ENCODE measurements at regions not wholly inside any gene's neighbourhood (a gene's known extent, or its start where the extent isn't known, plus 50 kb on each side); places are given as distances from the start of the nearest gene placed in this dataset.

DNA sequence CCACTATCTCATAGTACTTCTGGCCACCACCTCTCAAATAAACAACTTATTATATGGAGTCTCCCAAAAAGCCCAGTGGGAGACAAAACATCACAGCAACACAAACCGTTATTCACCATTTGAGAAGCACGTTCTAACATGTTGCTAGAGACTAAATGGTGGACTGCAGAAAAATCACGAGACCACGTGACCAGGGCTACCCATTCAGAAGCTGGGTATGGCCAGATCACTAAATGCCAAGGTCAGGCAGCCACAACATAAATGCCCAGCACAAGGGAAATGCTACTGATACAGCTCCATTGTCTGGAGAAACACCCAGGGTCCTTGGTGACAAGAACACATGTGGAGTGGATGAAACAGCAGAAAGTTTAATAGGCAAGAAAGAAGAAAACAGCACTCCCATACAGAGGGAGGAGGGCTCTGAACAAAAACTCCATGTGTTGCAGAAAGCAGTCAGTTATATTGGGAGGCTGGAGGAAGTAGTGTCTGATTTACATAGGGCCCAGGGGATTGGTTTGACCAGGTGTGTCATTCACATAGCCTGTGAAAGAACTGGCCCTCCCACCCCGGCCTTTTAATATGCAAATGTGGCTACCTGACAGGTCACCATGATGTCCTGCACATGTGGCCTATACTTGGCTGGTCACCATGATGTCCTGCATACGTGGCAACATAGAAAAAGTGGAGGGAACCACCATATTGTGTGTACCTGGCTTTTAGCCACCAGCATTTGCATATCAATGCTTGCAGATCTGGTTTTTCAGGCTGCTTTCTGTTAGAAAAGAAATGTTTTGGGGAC is 97.2 kb downstream of the TRIM36 start:
- intact Hi-C loops (cut with DNase I): no loop called here
- peak; percentile 85 for ATAC-seq
- Histone ChIP-seq H3K27ac (no peak overlapping the region), H3K36me3 (replicated peaks in 1 of 2; ENCODE audit: insufficient read depth in 1 of 2, low read depth in 2 of 2) (no peaks in the 10 kb centered on the region), H3K27me3 (no peaks in the 10 kb centered on the region), H3K4me1 (peaks cover 11% of the 10 kb centered on the region), H3K9me3 (no peaks in the 10 kb centered on the region), H3K4me3 (no peak overlapping the region)
- WGBS, 2 donors: 52 to 58% methylated on average over 6 of the region's 6 CpGs
- DNase-seq: peak; percentile 40 to 74 (median 60)
- no peak for TF ChIP-seq POLR2A (IDR thresholded peaks at IDR 0.05)
- TF ChIP-seq, protein P1, sequence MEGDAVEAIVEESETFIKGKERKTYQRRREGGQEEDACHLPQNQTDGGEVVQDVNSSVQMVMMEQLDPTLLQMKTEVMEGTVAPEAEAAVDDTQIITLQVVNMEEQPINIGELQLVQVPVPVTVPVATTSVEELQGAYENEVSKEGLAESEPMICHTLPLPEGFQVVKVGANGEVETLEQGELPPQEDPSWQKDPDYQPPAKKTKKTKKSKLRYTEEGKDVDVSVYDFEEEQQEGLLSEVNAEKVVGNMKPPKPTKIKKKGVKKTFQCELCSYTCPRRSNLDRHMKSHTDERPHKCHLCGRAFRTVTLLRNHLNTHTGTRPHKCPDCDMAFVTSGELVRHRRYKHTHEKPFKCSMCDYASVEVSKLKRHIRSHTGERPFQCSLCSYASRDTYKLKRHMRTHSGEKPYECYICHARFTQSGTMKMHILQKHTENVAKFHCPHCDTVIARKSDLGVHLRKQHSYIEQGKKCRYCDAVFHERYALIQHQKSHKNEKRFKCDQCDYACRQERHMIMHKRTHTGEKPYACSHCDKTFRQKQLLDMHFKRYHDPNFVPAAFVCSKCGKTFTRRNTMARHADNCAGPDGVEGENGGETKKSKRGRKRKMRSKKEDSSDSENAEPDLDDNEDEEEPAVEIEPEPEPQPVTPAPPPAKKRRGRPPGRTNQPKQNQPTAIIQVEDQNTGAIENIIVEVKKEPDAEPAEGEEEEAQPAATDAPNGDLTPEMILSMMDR (IDR thresholded peaks at IDR 0.05): no peak

- DNase-seq: no peak
- intact Hi-C loops (cut with DNase I): no loop called here
- no peaks in the 10 kb centered on the region for H3K9me3 ChIP-seq
- H3K4me3 ChIP-seq: no peak overlapping the region
- WGBS, 2 donors: 78 to 79% methylated on average over 3 of the region's 3 CpGs
- TF ChIP-seq, protein P1 (IDR thresholded peaks at IDR 0.05): no peak
- TF ChIP-seq POLR2A (IDR thresholded peaks at IDR 0.05): no peak
- ATAC-seq: no peak
- H3K27me3 ChIP-seq: no peaks in the 10 kb centered on the region
- no peak overlapping the region for H3K27ac ChIP-seq
- H3K36me3 ChIP-seq (replicated peaks in 1 of 2; ENCODE audit: insufficient read depth in 1 of 2, low read depth in 2 of 2): no peaks in the 10 kb centered on the region
- peaks cover 11% of the 10 kb centered on the region for H3K4me1 ChIP-seq
Measured at GRCh38 chr5:115070737-115071136, 99.0 kb downstream of the TRIM36 start.

DNA sequence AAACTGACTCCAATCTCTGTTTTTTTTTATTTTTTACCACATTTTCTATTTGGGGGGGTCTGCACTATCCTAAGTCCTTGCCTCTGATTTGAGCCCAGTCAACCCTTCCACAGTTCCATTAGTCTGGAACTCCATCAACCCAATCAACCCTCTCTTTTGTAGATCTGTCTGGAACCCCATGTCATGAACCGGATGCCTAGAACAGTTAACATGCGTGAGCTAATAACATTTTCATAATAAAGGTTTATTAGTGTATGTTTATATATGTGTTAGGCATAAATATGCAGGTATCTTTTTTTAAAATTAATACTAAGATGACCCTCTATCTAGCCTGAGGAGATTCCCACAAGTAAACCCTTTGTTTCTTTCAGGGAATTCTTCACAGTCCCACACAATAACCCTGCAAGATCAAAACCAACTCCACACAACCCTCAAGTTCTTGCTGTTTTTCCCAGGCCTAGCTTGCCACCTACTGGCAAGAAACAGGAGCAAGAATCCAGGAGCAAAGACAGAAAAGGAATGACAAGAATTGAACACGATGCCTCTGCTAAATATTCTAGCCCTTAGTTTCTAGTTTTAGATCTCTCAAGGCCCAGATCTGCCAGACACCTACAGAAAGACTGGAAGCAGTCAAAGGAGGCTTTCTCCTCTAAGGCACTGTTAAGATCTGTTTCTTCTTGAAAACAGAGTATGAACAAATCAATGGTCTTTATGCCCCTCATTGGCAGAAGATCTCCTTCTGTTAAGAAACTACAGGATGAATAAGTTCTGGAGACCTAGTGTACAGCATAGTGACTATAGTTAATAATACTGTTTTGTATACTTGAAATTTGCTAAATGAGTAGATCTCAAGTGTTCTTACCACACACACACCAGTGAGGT is 100.4 kb downstream of the TRIM36 start:
- Histone ChIP-seq H3K36me3 (replicated peaks in 1 of 2; ENCODE audit: insufficient read depth in 1 of 2, low read depth in 2 of 2) (no peaks in the 10 kb centered on the region), H3K27ac (no peak overlapping the region), H3K27me3 (no peaks in the 10 kb centered on the region), H3K4me1 (peaks cover 11% of the 10 kb centered on the region), H3K9me3 (no peaks in the 10 kb centered on the region), H3K4me3 (no peak overlapping the region)
- intact Hi-C loops (cut with DNase I): loop anchor here (10.0 kb wide), 1 partner anchor 1455 kb away; no protein-coding TSS in a partner anchor
- ATAC-seq (peak; percentile 69), DNase-seq (peak; percentile 27 to 55 (median 46))
- WGBS, 2 donors: 48 to 68% methylated on average over 3 of the region's 3 CpGs
- TF ChIP-seq POLR2A (IDR thresholded peaks at IDR 0.05): no peak
- TF ChIP-seq, protein P1 (IDR thresholded peaks at IDR 0.05): peak; percentile 16 to 76 (median 65)

- no peak overlapping the region for H3K4me3 ChIP-seq
- DNase-seq (peak in 3 of 4 donors; percentile 16 to 33 (median 26)), ATAC-seq (no peak)
- TF ChIP-seq POLR2A (IDR thresholded peaks at IDR 0.05): no peak
- TF ChIP-seq, protein P1 (IDR thresholded peaks at IDR 0.05): no peak
- no peak overlapping the region for H3K27ac ChIP-seq
- no peaks in the 10 kb centered on the region for H3K36me3 ChIP-seq (replicated peaks in 1 of 2; ENCODE audit: insufficient read depth in 1 of 2, low read depth in 2 of 2)
- no peaks in the 10 kb centered on the region for H3K9me3 ChIP-seq
- no peaks in the 10 kb centered on the region for H3K27me3 ChIP-seq
- intact Hi-C loops (cut with DNase I): loop anchor here (10.0 kb wide), 1 partner anchor 1454 kb away; no protein-coding TSS in a partner anchor
- 77% methylated on average over 14 of the region's 14 CpGs for WGBS, 2 donors
- peaks cover 11% of the 10 kb centered on the region for H3K4me1 ChIP-seq
Measured at GRCh38 chr5:115068239-115069086, 101.2 kb downstream of the TRIM36 start.

All from body of pancreas (tissue), 4 donors.